HG03558 (cell line): ENCODE measurements at regions not wholly inside any gene's neighbourhood (a gene's known extent, or its start where the extent isn't known, plus 50 kb on each side); places are given as distances from the start of the nearest gene placed in this dataset.
"Not testable (repeated sequence)": the region's sequence is repeated elsewhere in the genome, so short reads cannot be mapped to it uniquely, and the experiment has no call there.

Experiments used
- ATAC-seq: cut with Tn5 transposase; IDR thresholded peaks from one replicate; pipeline ENCODE4 v1.9.1; 2021; ENCODE audit warnings: moderate number of reproducible peaks; ENCODE audit not compliant: unreplicated experiment; ENCODE audit errors: extremely low read depth

DNA sequence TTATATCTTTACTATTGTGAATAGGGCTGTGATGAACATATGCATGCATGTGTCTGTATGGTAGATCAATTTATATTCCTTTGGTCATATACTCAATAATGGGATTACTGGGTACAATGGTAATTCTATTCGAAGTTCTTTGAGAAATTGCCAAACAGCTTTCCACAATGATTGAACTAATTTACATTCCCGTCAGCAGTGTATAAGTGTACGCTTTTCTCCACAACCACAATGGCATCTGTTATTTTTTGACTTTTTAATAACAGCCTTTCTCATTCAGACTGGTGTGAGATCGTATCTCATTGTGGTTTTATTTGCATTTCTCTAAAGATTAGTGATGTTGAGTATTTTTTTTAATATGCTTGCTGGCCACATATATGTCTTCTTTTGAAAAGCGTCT lies 439.4 kb upstream of the KLHL4 start:
- ATAC-seq, result no peak

DNA sequence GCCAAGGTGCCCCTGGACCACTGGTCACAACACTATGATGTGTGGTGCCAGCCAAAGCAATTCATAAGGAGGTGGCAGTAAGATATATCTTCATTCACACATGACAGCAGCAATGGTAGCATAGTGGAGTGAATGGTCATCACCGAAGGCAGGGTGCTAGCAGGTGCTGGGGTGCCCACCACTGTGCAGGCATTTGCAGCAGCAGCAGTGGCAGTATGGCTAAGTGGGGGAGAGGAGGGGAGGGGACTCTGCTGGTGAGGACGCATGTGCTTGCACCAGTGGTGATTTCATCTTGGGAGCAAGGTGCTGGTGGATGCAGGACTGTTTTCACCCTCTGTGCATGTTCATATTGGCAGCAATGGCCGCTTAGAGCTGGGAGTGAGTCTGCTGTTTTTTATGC lies 419.1 kb upstream of the KLHL4 start:
- ATAC-seq, result no peak

GRCh38 chrX:87105131-87105530 lies 412.5 kb upstream of the KLHL4 start:
- no peak for ATAC-seq

DNA sequence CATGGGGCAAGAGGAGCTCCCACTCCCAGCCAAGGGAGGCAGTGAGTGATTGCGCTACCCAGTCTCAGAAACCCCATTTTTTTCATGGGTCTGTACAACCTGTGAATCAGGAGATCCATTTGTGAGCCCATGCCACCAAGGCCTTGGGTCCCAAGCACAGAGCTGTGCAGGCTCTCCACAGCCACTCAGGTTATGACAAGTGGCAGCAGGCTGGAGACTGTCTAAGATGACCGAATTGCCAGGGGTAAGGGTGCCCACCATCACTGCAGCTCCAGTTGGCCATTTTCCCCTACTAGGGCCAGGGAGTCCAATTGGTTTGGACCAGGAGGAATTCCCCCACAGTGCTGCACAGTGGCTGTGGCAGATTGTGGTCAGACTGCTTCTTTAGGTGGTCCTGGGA lies 407.5 kb upstream of the KLHL4 start:
- ATAC-seq, result no peak

GRCh38 chrX:87140800-87141483 lies 376.7 kb upstream of the KLHL4 start:
- ATAC-seq, result no peak

GRCh38 chrX:87160435-87161010 lies 357.1 kb upstream of the KLHL4 start:
- ATAC-seq, result no peak

DNA sequence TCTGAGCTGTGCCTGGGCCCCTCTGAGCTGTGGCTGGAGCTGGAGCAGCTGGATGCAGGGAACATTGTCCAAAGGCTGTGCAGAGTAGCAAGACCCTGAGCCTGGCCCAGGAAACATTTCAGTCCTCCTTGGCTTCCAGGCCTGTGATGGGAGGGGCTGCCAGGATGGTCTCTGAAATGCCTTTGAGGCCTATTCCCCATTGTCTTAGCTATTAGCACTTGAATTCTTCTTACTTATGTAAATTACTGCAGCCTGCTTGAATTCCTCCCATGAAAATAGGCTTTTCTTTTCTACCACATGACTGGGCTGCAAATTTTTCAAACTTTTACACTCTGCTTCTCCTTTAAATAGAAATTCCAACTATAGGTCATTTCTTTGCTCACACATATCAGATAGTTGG lies 349.8 kb upstream of the KLHL4 start:
- no peak for ATAC-seq

DNA sequence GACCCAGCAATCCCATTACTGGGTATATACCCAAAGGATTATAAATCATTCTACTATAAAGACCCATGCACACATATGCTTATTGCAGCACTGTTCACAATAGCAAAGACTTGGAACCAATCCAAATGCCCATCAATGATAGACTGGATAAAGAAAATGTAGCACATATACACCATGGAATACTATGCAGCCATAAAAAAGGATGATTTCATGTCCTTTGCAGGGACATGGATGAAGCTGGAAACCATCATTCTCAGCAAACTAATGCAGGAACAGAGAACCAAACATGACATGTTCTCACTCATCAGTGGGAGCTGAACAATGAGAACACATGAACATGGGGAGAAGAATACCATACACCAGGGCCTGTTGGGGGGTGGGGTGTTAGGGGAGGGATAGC lies 339.6 kb upstream of the KLHL4 start:
- not testable (repeated sequence) for ATAC-seq
